Activated B cell treated with CpG ODN at 0.5 μM for 24 hours (primary cell): ENCODE measurements at regions not wholly inside any gene's neighbourhood (a gene's known extent, or its start where the extent isn't known, plus 50 kb on each side); places are given as distances from the start of the nearest gene placed in this dataset.
"Not testable (repeated sequence)": the region's sequence is repeated elsewhere in the genome, so short reads cannot be mapped to it uniquely, and the experiment has no call there.

ENCODE experiments used
- ATAC-seq: fragments of 200-7000 bp; cut with Tn5 transposase; one replicate; pipeline ENCODE4 v1.10.0; 2021; ENCODE audit warnings: low read depth, mild to moderate bottlenecking, moderate library complexity
- CTCF ChIA-PET: fragments of 350-600 bp; sonication (Branson Sonifier 250); formaldehyde crosslinking; loops from one replicate; lab custom pipeline; 2021; ENCODE audit warnings: antibody characterized with exemption; lab: Charles Lee
- POLR2A ChIA-PET: fragments of 350-600 bp; sonication (Branson Sonifier 250); formaldehyde crosslinking; loops from one replicate; lab custom pipeline; 2021; ENCODE audit warnings: antibody characterized with exemption; lab: Charles Lee
- DNase-seq: peaks from one replicate; pipeline ENCODE4 v3.0.0; 2022
- H3K27ac Mint-ChIP-seq: one replicate; pipeline ENCODE4 v1.8.0; 2020; ENCODE audit warnings: mixed read lengths
- H3K27me3 Mint-ChIP-seq: one replicate; pipeline ENCODE4 v1.8.0; 2021; ENCODE audit warnings: mixed read lengths
- H3K36me3 Mint-ChIP-seq: one replicate; pipeline ENCODE4 v1.8.0; 2021; ENCODE audit warnings: low read depth, mixed read lengths
- H3K4me1 Mint-ChIP-seq: one replicate; pipeline ENCODE4 v1.8.0; 2021; ENCODE audit warnings: mixed read lengths
- H3K4me3 Mint-ChIP-seq: one replicate; pipeline ENCODE4 v1.8.0; 2020; ENCODE audit warnings: mild to moderate bottlenecking, mixed read lengths
- H3K9me3 Mint-ChIP-seq: one replicate; pipeline ENCODE4 v1.8.0; 2020; ENCODE audit warnings: mixed read lengths
- intact Hi-C: fragments of 100-400 bp; cut with micrococcal nuclease; formaldehyde crosslinking; loops from one replicate; pipeline ENCODE4 v1.15.1; 2024
- TF ChIP-seq, protein P1 (sequence below): fragments of 200-600 bp; IDR thresholded peaks from one replicate; pipeline ENCODE4 v1.8.0; 2022; ENCODE audit warnings: antibody characterized with exemption, mild to moderate bottlenecking

DNA sequence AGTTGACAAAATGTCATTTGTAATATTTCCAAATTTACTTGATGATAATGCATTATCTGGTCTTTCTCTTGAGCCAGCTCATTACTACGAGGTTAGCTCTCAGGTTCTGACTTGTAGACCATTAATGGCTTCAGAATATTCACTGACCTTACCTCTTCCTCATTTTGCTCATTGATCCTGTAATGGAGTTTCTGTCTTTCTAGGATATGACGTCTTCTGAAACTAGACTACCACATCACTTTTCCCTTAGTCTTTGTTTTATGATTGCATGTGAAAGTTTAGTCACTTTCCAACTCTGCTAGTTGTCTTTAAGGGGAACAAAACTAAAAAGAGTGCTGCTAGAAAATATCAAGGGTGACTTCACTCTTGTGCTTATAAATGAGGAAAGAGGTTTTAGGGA is 697.6 kb downstream of the JRKL start:
- no peak overlapping the region for H3K4me3 Mint-ChIP-seq
- DNase-seq (no peak), ATAC-seq (no peak)
- H3K4me1 Mint-ChIP-seq = no peaks in the 10 kb centered on the region
- TF ChIP-seq, protein P1, sequence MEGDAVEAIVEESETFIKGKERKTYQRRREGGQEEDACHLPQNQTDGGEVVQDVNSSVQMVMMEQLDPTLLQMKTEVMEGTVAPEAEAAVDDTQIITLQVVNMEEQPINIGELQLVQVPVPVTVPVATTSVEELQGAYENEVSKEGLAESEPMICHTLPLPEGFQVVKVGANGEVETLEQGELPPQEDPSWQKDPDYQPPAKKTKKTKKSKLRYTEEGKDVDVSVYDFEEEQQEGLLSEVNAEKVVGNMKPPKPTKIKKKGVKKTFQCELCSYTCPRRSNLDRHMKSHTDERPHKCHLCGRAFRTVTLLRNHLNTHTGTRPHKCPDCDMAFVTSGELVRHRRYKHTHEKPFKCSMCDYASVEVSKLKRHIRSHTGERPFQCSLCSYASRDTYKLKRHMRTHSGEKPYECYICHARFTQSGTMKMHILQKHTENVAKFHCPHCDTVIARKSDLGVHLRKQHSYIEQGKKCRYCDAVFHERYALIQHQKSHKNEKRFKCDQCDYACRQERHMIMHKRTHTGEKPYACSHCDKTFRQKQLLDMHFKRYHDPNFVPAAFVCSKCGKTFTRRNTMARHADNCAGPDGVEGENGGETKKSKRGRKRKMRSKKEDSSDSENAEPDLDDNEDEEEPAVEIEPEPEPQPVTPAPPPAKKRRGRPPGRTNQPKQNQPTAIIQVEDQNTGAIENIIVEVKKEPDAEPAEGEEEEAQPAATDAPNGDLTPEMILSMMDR = no peak
- H3K36me3 Mint-ChIP-seq = no peaks in the 10 kb centered on the region
- no peaks in the 10 kb centered on the region for H3K9me3 Mint-ChIP-seq
- intact Hi-C loops = no loop called here
- H3K27ac Mint-ChIP-seq = no peak overlapping the region
- ChIA-PET CTCF (no interaction called here), POLR2A (no interaction called here)
- H3K27me3 Mint-ChIP-seq = no peaks in the 10 kb centered on the region

DNA sequence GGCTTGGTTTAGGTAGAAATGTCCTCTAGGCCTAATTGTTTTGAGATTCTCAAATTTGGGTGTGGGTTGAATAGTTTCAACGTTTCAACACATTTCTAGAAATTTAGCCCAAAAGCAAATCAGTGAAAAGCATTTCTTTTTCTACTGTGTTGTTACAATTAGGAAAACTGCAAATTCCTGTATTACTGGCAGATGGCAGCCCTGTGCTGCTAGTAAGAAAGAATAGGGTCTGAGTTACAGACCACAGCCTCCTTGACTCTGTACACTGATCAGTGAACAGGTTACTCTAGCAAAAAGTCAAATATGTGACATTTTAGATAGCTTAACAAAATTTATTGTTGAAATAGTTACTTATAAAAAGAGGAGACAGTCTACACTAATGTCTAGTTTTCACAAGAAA is 703.0 kb downstream of the JRKL start:
- intact Hi-C loops = no loop called here
- no peaks in the 10 kb centered on the region for H3K36me3 Mint-ChIP-seq

DNA sequence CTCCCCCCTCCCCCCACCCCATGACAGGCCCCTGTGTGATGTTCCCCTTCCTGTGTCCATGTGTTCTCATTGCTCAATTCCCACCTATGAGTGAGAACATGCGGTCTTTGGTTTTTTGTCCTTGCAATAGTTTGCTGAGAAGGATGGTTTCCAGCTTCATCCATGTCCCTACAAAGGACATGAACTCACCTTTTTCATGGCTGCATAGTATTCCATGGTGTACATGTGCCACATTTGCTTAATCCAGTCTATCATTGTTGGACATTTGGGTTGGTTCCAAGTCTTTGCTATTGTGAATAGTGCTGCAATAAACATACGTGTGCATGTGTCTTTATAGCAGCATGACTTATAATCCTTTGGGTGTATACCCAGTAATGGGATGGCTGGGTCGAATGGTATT is 712.4 kb downstream of the JRKL start:
- DNase-seq, H3K36me3 Mint-ChIP-seq, POLR2A ChIA-PET, H3K27me3 Mint-ChIP-seq, H3K27ac Mint-ChIP-seq, intact Hi-C loops, H3K4me3 Mint-ChIP-seq, H3K4me1 Mint-ChIP-seq, CTCF ChIA-PET, ATAC-seq, H3K9me3 Mint-ChIP-seq: not testable (repeated sequence)

More for the DNA sequence above, 703.0 kb downstream of the JRKL start:
- Mint-ChIP-seq H3K4me1 (no peaks in the 10 kb centered on the region), H3K27me3 (no peaks in the 10 kb centered on the region), H3K27ac (no peak overlapping the region), H3K4me3 (no peak overlapping the region), H3K9me3 (no peaks in the 10 kb centered on the region)
- ChIA-PET CTCF (no interaction called here), POLR2A (no interaction called here)
- DNase-seq (no peak), ATAC-seq (no peak)
- TF ChIP-seq, protein P1 = no peak

DNA sequence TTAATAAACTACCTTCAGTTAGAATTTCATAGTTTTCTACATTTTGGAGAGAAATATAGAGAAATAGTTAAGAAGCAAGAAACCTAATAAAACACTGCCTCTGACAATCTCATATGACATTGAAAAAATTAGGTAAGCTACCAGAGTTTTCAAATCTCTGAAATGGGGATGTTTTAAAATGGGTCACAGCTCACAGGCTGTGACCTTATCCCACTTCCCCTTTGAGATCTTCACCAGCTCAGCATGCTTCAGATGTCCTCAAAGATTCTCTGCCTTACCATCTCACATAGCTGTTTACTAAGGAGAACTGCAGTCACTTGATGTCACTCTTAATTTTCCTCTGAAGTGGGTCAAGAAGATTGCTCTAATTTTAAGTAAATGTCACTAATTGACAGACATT is 717.8 kb downstream of the JRKL start:
- intact Hi-C loops = no loop called here
- Mint-ChIP-seq H3K9me3 (peaks cover 9% of the 10 kb centered on the region), H3K4me3 (no peak overlapping the region), H3K4me1 (no peaks in the 10 kb centered on the region), H3K27ac (no peak overlapping the region), H3K27me3 (no peaks in the 10 kb centered on the region), H3K36me3 (no peaks in the 10 kb centered on the region)
- CTCF ChIA-PET = no interaction called here
- DNase-seq (no peak), ATAC-seq (no peak)
- TF ChIP-seq, protein P1 = no peak
- POLR2A ChIA-PET = no interaction called here

DNA sequence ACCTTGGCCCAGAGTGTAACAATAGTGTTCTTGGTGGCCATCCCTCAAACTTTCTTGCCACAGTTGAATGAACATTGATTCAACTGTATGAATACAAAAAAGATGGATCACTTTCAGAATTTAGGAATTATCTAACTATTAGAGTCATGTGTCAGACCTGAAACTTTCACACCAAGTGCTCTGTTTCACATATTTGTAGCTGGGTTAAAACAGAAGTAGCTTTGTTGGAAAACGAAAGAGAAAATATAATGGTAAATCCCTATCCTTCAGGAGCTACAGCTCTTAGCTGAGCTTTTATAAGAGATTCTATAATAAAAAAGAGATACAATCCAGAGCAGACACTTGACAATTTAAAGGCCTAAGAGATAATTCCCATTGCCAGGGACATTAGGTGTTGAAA is 719.3 kb downstream of the JRKL start:
- no peaks in the 10 kb centered on the region for H3K4me1 Mint-ChIP-seq
- no peaks in the 10 kb centered on the region for H3K36me3 Mint-ChIP-seq
- ChIA-PET CTCF (no interaction called here), POLR2A (no interaction called here)
- TF ChIP-seq, protein P1 = no peak
- intact Hi-C loops = no loop called here
- H3K9me3 Mint-ChIP-seq = peaks cover 9% of the 10 kb centered on the region
- ATAC-seq (no peak), DNase-seq (no peak)
- H3K4me3 Mint-ChIP-seq = no peak overlapping the region
- no peak overlapping the region for H3K27ac Mint-ChIP-seq
- H3K27me3 Mint-ChIP-seq = no peaks in the 10 kb centered on the region

DNA sequence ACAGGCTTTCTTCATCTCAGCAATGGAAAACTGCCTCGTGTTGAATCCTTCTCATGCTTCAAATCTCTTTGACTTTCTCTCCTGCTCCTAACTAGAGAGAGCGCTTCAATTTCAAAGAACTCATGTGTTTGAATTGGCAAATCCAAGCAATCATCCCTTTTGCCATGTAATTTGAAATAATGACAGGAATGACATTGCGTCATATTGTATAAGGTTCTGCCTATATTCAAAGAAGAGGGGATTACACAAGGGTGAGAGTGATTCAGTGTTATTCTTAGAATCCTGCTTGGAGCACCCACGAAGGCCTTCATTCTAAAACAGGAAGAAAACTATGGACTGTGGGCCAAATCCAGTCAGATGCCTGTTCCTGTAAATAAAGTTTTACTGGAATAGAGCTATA is 720.6 kb downstream of the JRKL start:
- peaks cover 7% of the 10 kb centered on the region for H3K9me3 Mint-ChIP-seq
- no peak overlapping the region for H3K4me3 Mint-ChIP-seq
- ChIA-PET POLR2A (no interaction called here), CTCF (no interaction called here)
- ATAC-seq = no peak
- H3K27me3 Mint-ChIP-seq = no peaks in the 10 kb centered on the region
- no peak for DNase-seq
- intact Hi-C loops = no loop called here
- no peaks in the 10 kb centered on the region for H3K4me1 Mint-ChIP-seq
- H3K36me3 Mint-ChIP-seq = no peaks in the 10 kb centered on the region
- H3K27ac Mint-ChIP-seq = no peak overlapping the region
- TF ChIP-seq, protein P1 = no peak
